ENCODE measurements at regions not wholly inside any gene's neighbourhood (a gene's known extent, or its start where the extent isn't known, plus 50 kb on each side); places are given as distances from the start of the nearest gene placed in this dataset.

DNA sequence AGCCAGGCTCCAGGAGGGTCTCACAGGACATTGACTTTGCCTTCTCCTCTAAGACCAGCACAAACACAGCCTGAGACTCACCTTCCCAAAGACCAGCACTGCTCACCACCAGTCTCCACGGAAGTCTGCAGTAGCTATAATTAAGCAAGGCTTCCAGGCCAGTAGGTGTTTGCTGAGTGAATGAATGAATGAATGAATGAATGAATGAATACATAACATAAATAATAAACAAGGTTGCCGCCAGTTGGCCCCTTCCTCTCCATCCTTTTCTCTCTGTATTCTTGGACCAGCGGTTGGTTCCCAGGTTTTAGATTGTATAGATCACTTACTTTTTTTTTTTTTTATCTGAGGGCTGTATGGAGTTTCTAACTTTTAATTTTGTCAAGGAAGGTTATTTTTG, 222.4 kb upstream of the ID2 start:
- CTCF ChIA-PET: no interaction called here

DNA sequence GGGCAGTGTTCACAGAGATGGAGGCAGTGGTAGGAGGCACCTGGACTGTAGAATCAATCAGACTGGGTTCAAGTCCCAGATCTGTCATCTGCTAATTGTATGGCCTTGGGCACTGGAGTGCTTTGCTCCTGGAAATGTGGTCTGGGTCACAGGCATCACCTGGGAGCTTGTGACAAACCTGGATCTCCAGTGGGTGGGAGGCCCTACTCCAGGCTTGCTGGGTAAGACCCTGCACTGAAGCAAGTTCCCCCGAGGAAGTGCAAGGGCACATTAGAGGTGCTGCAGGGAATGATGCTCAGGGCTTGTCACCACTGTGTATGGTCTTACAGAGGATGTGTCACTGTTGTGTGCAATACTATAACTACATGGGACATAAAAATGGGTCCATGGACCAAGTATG, 220.5 kb upstream of the ID2 start:
- CTCF ChIA-PET: no interaction called here
- POLR2A ChIA-PET: no interaction called here
- DNase-seq (ENCODE audit: low read depth, low spot score): no peak
- no peak overlapping the region for H3K4me3 ChIP-seq (ENCODE audit: low read depth, low read length)
- TF ChIP-seq, protein P1, sequence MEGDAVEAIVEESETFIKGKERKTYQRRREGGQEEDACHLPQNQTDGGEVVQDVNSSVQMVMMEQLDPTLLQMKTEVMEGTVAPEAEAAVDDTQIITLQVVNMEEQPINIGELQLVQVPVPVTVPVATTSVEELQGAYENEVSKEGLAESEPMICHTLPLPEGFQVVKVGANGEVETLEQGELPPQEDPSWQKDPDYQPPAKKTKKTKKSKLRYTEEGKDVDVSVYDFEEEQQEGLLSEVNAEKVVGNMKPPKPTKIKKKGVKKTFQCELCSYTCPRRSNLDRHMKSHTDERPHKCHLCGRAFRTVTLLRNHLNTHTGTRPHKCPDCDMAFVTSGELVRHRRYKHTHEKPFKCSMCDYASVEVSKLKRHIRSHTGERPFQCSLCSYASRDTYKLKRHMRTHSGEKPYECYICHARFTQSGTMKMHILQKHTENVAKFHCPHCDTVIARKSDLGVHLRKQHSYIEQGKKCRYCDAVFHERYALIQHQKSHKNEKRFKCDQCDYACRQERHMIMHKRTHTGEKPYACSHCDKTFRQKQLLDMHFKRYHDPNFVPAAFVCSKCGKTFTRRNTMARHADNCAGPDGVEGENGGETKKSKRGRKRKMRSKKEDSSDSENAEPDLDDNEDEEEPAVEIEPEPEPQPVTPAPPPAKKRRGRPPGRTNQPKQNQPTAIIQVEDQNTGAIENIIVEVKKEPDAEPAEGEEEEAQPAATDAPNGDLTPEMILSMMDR (IDR thresholded peaks at IDR 0.05; ENCODE audit: insufficient read depth, low read length, missing control alignments): no peak

More for the DNA sequence above, 222.4 kb upstream of the ID2 start:
- POLR2A ChIA-PET: no interaction called here
- DNase-seq (ENCODE audit: low read depth, low spot score): no peak
- H3K4me3 ChIP-seq (ENCODE audit: low read depth, low read length): no peak overlapping the region
- TF ChIP-seq, protein P1 (IDR thresholded peaks at IDR 0.05; ENCODE audit: insufficient read depth, low read length, missing control alignments): no peak

DNA sequence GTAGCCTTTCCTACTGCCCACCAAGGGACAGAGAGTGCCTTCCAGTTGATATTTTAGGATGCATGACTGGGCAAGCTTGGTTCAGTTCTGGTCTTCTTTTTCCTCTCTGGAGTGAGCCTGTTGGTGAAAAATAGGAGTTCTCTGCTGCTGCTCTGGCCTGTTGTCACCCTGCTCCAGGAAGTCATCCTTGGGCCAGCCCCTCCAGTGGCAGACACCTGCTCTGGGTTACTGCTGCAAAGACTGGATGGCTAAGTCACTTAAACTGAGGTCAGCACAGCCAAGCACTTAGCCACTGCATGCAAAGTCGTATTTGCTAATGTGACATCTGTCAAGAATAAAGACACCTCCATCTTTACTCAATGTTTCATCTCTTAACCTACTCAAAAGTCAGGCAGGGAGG, 219.6 kb upstream of the ID2 start:
- no peak overlapping the region for H3K4me3 ChIP-seq (ENCODE audit: low read depth, low read length)
- ChIA-PET CTCF (no interaction called here), POLR2A (no interaction called here)
- no peak for DNase-seq (ENCODE audit: low read depth, low spot score)
- TF ChIP-seq, protein P1 (IDR thresholded peaks at IDR 0.05; ENCODE audit: insufficient read depth, low read length, missing control alignments): no peak

DNA sequence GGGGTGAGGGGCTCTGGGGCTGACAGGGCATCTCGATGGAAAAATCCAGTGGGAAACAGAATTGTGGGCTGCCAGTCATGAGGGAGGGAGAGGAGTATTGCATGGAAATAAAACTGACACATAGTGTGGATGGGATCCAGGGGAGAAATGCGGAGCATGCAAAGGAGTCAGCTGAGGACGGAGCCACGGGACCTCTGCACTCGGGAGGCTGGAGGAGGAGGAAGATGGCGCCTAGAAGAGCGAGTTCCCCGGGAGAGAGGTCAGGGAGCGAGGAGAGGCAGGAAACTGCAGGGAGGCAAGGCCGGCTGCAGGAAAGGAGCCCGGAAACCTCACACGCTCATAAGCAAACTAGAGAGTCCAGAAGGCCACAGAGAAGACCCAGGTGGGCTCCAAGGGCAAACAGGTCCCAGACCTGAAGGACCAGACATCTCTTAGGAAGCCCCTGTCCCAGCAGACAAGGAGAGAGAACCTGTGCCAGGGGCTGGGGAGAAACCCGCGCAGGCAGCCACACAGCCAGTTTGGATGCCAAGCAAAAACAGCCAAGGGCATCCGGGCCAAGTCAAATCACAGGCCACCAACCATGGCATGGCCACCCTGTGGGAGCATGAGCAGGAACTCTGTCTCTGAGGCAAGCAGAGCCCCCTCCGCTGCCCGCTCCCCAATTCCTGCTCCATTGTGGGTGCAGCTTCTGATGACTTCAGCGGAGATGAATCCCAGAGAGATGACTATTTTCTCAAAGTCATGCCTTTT, 218.8 kb upstream of the ID2 start:
- ChIA-PET POLR2A (no interaction called here), CTCF (interaction anchor here (0.6 kb wide), 1 partner anchor 171 kb away, joined by 3 read pairs; no protein-coding TSS in a partner anchor)
- no peak for DNase-seq (ENCODE audit: low read depth, low spot score)
- H3K4me3 ChIP-seq (ENCODE audit: low read depth, low read length): no peak overlapping the region
- TF ChIP-seq, protein P1 (IDR thresholded peaks at IDR 0.05; ENCODE audit: insufficient read depth, low read length, missing control alignments): no peak

DNA sequence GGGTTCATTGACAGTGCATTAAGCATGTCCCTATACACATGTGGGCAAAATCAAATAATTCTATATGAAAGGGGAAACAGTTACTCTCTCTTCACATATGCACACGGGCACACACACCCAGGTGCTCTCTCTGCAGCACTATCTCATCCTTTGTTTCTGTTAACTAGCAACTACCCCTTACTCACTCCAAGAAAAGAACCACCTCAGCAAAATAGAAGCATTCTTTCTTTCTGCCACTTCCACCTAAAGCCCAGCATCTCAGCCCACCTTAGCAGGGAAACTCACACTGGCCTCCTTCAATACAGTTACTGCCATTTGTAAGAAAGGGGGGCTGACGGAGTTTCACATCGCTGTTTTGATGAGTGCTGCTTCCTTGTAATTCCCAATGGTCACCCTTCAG, 216.3 kb upstream of the ID2 start:
- no peak overlapping the region for H3K4me3 ChIP-seq (ENCODE audit: low read depth, low read length)
- DNase-seq (ENCODE audit: low read depth, low spot score): no peak
- CTCF ChIA-PET: no interaction called here
- POLR2A ChIA-PET: no interaction called here
- TF ChIP-seq, protein P1 (IDR thresholded peaks at IDR 0.05; ENCODE audit: insufficient read depth, low read length, missing control alignments): no peak

DNA sequence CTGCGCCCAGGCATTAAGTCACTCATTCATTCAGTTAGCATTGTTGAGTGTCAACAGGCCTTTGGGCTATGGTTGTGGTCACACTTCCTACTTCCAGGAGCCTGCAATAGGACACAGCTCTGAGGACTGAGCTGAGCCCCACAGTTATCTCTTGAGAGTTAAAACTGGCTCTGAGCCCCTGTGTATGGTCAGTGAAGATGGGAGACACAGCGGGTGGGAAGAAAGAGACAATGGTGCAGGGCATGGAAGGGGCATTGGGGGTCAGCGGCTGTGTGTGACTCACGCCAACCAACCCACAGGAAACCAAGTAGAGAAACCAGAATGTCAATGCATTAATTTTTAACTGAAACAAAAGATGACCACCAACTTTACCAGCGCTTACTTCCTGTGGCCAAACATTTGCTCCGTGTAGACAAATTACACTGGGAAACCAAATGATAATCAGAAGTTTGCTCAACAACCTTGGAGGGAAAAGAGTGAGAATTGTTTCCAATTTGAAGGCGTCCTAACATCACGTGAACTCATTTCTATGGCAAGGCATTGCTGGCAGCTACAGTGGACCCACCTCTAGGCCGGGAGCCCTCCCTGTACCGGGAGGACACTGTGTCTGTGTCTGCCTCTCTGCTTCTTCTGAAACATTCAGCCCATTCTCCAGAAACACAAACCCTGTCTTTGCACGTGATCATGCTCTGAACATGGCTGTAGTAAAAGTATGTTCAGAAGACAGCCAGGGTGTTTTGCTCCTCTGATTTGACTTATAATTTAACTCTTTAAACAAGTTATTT, 212.0 kb upstream of the ID2 start:
- CTCF ChIA-PET: interaction anchor here (1.2 kb wide), 1 partner anchor 10 kb away, joined by 3 read pairs; no protein-coding TSS in a partner anchor
- TF ChIP-seq, protein P1 (IDR thresholded peaks at IDR 0.05; ENCODE audit: insufficient read depth, low read length, missing control alignments): no peak
- no peak for DNase-seq (ENCODE audit: low read depth, low spot score)
- no peak overlapping the region for H3K4me3 ChIP-seq (ENCODE audit: low read depth, low read length)
- POLR2A ChIA-PET: no interaction called here
